NT2/D1 (cell line): ENCODE measurements at regions not wholly inside any gene's neighbourhood (a gene's known extent, or its start where the extent isn't known, plus 50 kb on each side); places are given as distances from the start of the nearest gene placed in this dataset.

Experiments
- SUZ12 ChIP-seq: IDR thresholded peaks from 2 replicates; pipeline ENCODE4 v1.6.1; 2011; ENCODE audit not compliant: insufficient read length, insufficient read depth; ENCODE audit errors: extremely low read depth
- YY1 ChIP-seq: IDR thresholded peaks from 2 replicates; pipeline ENCODE4 v1.6.1; 2011; ENCODE audit not compliant: insufficient read length, insufficient read depth
- ZNF274 ChIP-seq: IDR thresholded peaks from 2 replicates; pipeline ENCODE4 v1.6.1; 2011; ENCODE audit warnings: mild to moderate bottlenecking, low read depth, low read length

DNA sequence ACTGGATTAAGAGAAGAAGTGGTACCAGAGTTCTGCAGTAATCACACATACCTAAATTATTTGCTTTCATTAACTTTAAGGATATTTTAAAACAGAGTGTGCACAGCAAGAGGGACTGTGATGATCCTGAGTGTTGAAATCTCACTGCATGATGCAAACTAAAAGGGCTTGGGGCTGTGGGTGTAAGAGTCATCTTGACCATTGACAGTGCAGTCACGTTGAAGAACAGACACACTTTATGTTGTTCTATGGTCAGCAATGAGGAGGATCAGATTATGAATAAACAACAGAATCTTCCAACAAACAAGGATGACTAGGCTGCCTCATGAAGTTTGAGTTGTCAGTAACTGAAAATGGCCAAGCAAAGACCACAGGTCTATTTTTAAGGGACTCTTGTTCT lies 87.2 kb upstream of the GALNT5 start:
- no peak for TF ChIP-seq ZNF274
- TF ChIP-seq YY1: no peak
- TF ChIP-seq SUZ12: no peak
